Muscle of back (tissue), 3 donors: ENCODE measurements at regions not wholly inside any gene's neighbourhood (a gene's known extent, or its start where the extent isn't known, plus 50 kb on each side); places are given as distances from the start of the nearest gene placed in this dataset.
"Not testable (repeated sequence)": the region's sequence is repeated elsewhere in the genome, so short reads cannot be mapped to it uniquely, and the experiment has no call there.

Source experiments
- DNase-seq, 3 donors: peaks; one replicate each; pipeline versions ENCODE4 v3.0.0 to v3.0.0-alpha.2; 2013

GRCh38 chr1:207243442-207244408 is 77.8 kb upstream of the CD55 start:
- DNase-seq = no peak

- DNase-seq = no peak
Observed at GRCh38 chr1:207244409-207244801, 77.1 kb upstream of the CD55 start.

- DNase-seq = no peak
Observed at GRCh38 chr1:207245124-207245523, 76.4 kb upstream of the CD55 start.

GRCh38 chr1:207248544-207249198 is 72.8 kb upstream of the CD55 start:
- peak in 1 of 3 donors; percentile 31 for DNase-seq

GRCh38 chr1:207250431-207250830 is 71.0 kb upstream of the CD55 start:
- no peak for DNase-seq

GRCh38 chr1:207251066-207251465 is 70.4 kb upstream of the CD55 start:
- no peak for DNase-seq

GRCh38 chr1:207256869-207257268 is 64.6 kb upstream of the CD55 start:
- DNase-seq = no peak

GRCh38 chr1:207259391-207259790 is 62.1 kb upstream of the CD55 start:
- DNase-seq = no peak

- DNase-seq = no peak
Observed at GRCh38 chr1:207261971-207262370, 59.5 kb upstream of the CD55 start.

GRCh38 chr1:207262891-207263290 is 58.6 kb upstream of the CD55 start:
- not testable (repeated sequence) for DNase-seq

GRCh38 chr1:207264663-207265252 is 56.7 kb upstream of the CD55 start:
- no peak for DNase-seq

- no peak for DNase-seq
Observed at GRCh38 chr1:207268337-207268736, 53.1 kb upstream of the CD55 start.

- no peak for DNase-seq
Observed at GRCh38 chr1:207268753-207269511, 52.5 kb upstream of the CD55 start.
